SK-N-SH (cell line): ENCODE measurements at regions not wholly inside any gene's neighbourhood (a gene's known extent, or its start where the extent isn't known, plus 50 kb on each side); places are given as distances from the start of the nearest gene placed in this dataset.

Experiments
- CTCF ChIP-seq: fragments of 200-600 bp; sonication (generic); IDR thresholded peaks from 2 replicates; pipeline ENCODE4 v1.6.1; 2017; ENCODE audit warnings: antibody characterized with exemption, mild to moderate bottlenecking, moderate library complexity
- EP300 ChIP-seq, 2 experiments: IDR thresholded peaks; 2 replicates each; pipeline versions ENCODE4 v1.4.0 to v1.6.1; 2012; ENCODE audit warnings: borderline replicate concordance in 1 of 2, low read depth in 1 of 2, low read length in 1 of 2
- IRF3 ChIP-seq: fragments of 150-350 bp; IDR thresholded peaks from 2 replicates; pipeline ENCODE4 v1.6.1; 2016; ENCODE audit warnings: mild to moderate bottlenecking, low read depth, low read length

- no peak for TF ChIP-seq IRF3
- no peak for TF ChIP-seq CTCF
- TF ChIP-seq EP300 (IDR thresholded peaks at IDR 0.05; ENCODE audit: borderline replicate concordance in 1 of 2, low read depth in 1 of 2, low read length in 1 of 2): no peak
Measured at GRCh38 chr5:115456539-115457040, 88.0 kb downstream of the FEM1C start.
